Eye (tissue), 1 donor: ENCODE measurements at regions not wholly inside any gene's neighbourhood (a gene's known extent, or its start where the extent isn't known, plus 50 kb on each side); places are given as distances from the start of the nearest gene placed in this dataset.
"Not testable (repeated sequence)": the region's sequence is repeated elsewhere in the genome, so short reads cannot be mapped to it uniquely, and the experiment has no call there.

Source experiments
- DNase-seq: peaks from one replicate; pipeline ENCODE4 v3.0.0-alpha.2; 2015

DNA sequence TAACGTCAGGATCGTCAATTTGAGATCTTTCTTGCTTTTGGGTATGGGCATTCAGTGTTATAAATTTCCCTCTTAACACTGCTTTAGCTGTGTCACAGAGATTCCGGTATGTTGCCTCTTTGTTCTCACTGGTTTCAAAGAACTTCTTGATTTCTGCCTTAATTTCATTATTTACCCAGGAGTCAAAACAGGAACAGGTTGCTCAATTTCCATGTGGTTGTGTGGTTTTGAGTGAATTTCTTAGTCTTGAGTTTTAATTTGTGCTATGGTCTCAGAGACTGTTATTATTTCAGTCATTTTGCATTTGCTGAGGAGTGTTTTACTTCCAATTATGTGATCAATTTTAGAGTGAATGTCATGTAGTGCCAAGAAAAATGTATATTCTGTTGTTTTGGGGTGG lies 153.1 kb downstream of the PCDH17 start:
- no peak for DNase-seq

DNA sequence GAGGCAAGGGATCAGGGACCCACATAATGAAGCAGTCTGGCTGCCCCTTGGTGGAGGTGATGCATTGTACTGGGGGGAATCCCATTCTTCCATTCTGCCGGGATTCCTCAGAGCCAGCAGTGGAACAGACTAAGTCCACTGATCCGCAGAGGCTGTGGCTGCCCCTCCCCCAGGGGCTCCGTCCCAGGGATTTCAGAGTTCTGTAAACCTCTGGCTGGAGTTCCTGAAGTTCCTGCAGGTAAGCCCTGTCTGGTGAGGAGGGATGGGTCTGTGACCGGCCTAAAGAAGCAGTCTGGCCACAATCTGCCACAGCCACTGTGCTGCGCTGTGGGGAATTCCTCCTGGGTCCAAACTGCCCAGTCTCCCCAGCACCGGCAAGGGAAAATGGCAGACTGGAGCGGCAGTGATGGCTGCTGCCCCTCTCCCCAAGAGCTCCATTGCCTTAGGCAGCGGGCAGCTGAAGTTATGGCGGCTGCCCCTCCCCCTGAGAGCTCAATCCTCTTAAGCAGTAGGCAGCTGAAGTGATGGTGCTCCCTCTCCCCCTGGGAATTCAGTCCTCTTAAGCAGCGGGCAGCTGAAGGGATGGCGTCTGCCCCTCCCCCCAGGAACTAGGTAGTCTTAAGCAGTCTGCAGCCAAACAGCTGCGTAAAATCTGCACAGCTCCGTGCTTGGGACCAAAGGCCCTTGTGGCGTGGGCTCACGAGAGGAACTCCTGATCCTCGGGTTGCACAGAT lies 155.7 kb downstream of the PCDH17 start:
- peak; percentile 21 for DNase-seq

DNA sequence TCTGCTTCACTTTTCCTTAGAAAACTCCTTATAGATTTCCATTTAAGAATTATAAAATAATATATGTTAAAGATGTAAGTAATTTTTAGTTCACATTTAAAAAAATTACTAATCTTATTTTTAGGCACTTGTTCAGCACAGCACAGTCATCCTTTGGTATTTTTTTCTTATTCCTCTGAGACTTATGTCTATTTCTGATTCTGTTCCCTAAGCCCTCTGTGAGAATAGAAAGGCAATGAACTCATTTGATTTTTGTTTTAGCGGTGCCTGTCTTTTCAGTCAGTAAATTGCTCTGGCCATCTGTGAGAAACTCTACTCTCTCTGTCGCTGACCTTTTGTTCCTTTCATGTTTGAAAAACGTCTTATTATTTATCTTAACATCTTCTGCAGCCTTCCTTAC lies 168.1 kb downstream of the PCDH17 start:
- DNase-seq: no peak

DNA sequence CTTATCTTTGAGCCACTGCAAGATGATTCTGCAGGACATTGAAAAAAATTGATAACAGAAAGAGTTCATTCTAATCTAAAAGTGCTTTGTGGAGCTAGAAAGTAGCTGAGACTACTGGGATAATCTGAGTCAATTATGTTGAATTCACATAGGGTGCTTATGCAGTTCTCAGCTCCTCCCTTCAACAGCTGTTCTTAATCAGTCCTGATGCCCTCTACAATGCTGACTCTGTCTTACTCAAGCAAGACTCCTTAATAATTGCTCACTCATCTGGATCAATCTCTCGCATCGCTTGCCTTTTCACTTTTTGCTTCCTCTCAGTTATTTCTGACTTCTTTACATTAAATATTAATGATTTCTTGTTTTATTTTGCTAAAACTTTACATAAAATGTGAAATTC lies 182.1 kb downstream of the PCDH17 start:
- DNase-seq: peak; percentile 85

DNA sequence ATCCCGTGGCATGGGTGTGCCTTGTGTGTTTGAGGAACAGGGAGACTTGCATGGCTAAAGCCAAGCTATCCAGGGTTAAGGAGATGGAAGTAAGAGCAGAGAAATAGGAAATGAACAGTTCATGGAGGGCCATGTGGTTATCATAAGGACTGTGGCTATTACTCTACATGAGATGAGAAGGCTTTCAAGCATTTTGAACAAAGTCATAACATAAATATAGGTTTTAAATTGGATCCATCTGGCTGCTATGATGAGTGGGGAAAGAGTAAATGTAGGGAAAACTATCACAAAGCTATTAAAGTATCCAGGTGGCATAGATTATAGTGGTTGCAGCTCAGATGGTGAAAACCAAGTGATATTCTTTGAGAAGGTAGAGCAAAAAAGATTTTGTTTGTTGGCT lies 184.1 kb downstream of the PCDH17 start:
- DNase-seq: no peak

DNA sequence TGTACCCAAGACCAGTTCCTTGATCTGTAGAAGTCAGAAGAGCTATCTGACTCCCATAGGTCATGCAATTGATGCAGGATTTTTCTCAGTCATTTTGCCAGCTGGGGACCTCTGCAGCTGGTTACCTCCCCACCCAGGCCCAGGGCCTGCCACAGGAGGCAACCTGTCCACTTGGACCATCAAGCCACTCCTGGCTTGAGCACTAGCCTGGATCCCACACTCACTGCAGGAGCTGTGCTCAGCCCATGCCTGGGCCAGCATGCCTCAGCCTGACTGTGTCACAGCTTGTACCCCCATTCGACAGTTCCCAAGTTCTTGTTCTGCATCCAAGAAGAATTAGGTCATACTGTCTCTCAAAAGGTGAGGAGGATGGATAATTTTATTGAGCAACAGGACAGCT lies 189.4 kb downstream of the PCDH17 start:
- DNase-seq: no peak

DNA sequence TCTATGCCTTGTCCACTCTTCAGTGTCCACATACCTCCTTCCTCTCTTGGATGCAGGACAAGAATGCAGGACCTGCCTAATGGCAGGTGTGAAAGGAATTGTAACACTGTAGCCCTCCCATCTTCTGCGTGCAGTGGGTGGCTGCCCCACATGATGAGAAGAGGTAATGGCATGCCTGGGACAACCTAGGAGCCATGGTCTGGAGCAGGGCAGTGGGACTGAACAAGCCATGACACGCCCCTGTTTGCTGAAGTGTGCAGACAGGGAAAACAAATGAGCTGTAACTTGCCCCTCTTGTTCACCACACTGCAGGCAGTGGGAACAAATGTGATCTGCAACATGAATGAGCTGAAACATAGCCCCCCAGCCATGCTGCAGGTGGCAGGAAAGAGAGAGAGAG lies 192.2 kb downstream of the PCDH17 start:
- DNase-seq: no peak

DNA sequence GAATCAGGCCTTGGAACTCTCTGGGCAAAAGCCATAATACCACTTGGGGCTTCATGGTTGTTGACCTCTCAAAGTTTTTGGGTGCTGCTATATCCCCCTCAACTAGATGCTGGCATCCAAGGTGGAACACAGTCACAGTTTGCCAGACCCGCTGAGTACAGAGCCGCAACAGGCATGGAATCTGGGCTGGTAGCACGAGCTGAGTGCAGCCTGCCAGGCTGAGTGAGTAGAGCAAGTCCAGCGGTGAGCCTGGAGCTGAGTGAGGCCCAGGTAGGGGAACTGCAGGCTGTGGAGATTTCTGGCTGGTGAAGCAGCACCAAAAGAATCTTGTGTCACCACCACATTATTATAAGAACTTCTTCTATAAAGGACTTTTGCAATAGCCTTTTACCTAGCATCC lies 192.6 kb downstream of the PCDH17 start:
- DNase-seq: no peak

DNA sequence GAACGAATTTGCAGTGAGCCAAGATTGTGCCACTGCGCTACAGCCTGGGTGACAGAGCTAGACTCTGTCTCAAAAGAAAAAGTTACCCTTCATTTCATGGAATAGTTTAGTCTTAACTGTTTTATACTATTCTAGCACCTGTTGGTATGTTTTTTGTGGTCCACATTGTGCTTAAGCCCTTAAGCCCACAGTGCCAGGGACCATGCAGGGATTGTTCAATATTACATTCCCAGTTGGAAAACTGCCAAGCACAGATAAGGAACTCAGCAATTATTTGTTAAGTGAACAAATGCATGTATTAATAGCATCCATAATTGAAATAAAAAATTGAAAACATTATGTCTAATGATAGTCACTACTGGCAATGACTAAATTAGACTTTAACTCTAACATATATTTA lies 193.5 kb downstream of the PCDH17 start:
- no peak for DNase-seq

DNA sequence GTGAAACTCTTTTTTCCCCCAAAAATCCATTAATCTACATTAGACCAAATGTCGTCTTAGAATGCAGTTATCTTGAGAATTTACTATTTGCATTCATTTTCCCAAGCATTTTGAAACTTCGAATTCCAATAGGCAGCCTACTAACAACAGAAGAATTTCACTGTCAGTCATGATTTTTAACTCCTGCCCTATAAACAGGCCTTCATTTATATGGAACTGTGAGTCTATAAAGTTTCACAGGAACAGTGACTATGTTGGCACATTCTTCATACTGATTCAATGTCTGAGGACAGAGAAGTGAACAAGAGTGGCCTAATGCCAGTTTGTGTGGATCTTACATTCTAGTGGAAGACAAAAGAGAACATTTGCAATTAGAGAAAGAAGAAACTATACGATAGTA lies 198.0 kb downstream of the PCDH17 start:
- DNase-seq: no peak

DNA sequence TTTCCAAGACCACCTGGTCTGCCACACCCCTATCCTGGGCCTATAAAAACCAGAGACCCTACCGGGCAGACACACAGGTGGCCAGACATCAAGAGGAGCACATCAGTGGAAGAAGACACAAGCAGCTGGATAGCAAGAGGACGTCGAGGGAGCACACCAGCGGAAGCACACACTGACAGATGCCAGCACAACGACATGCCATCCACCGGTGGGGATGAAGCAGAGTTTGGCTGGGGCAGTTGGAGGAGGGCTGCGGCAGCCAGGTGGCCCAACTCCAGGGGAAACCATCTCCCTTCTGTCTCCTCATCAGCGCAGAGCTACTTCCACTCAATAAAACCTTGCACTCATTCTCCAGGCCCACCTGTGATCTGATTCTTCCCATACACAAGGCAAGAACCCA lies 200.6 kb downstream of the PCDH17 start:
- no peak for DNase-seq

DNA sequence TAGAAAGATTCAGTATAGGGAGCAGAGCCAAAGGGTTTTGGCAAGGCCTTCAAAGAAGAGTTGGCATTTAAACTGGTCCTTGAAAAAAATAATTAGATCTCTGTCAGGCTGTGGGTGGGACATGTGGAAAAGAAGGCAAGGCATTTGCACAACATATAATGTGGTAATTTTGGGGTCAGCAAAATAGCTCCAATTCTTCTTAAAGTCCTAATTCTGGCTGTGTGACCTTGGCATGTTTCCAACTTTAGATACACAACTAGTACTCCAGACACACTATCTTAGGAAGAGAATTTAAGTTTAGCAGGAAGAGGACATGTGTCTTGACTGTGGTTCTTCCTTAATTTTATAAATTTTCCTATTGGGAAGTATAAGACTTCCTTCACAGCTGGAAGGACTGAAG lies 206.3 kb downstream of the PCDH17 start:
- no peak for DNase-seq

DNA sequence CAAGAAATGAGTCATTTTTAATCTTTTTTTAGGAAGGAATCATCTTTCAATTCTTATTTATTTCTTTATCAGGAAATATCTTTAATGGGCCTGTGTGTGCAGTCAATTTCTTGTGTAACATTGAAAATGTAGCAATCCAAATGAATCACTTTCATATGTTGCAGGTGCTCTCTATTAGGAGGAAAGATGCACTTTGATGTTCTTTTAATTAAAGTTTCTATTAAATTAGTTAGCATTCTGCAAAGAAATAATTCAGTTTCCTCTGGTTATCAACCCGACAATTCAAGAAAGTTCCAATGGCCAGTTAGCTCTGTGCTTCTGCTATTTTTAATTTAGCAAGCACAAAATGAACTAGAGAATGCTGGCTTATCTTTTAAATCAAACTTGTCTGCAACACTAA lies 212.0 kb downstream of the PCDH17 start:
- DNase-seq: no peak

DNA sequence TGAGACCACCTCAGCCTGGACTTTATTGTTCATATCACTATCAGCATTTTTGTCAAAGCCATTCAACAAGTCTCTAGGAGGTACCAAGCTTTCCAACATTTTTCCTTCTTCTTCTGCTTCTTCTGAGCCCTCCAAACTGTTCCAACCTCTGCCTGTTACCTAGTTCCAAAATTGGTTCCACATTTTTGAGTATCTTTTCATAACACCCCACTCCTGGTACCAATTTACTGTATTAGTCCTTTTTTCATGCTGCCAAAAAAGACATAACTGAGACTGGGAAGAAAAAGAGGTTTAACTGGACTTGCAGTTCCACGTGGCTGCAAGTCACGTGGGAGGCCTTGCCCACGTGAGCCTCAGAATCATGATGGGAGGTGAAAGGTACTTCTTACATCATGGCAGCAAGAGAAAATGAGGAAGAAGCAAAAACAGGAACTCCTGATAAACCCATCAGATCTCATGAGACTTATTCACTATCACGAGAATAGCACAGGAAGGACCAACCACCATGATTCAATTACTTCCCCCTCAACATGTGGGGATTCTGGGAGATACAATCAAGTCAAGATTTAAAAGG lies 215.1 kb downstream of the PCDH17 start:
- no peak for DNase-seq

DNA sequence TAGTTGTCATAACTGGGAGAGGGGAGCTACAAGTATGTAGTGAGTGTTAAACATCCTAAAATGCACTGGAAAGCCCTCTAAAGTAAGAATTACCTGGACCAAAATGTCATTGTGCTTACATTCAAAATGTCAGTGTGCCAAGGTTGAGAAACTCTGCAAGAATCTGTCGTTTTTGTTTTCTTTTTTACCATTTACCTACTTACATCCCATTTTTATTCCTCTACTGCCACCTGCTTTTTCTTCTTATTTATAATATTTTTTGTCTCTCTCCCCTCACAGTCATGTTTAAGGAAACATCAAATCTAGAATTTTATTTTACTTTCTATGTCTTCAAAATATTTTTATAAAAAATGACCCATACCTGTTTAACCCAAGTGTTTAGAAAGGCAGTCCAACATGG lies 226.4 kb downstream of the PCDH17 start:
- no peak for DNase-seq

DNA sequence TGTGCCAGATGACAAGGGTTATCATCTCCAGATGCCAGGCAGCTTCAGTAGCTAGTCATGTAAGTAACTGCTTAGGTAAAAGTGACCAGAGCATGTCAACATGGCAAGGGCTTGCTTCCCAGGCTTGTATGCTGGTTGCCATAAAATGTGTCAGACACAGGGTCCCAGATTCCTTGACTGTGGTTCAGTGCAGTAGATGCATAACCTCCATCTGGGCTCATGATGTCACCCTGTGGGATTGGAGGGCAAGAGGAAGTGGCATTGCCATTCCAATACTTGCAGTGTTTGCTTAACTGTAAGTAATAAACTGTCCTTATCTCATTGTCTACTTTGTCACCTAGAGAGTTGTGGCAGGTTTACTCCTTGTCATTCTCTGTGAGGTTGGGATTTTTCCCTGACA lies 226.8 kb downstream of the PCDH17 start:
- DNase-seq: no peak

DNA sequence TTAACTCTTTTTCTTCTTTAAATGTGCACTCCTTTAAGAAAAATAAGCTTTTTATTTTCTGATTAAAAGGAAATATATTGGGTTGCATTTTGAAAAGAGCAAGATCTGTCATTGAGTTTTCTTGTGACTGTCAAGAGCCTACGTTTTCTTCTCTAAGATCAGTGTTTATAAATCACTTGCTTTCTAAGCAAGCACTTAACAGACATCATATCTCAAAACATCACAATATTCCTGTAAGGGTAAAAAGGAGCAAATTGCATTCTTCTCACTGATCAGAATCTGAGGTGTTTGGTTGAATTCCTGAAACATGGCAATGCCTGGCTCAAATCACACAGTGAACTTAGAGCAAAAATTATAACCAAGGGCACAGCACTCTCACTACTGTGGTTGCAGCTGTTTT lies 231.3 kb downstream of the PCDH17 start:
- no peak for DNase-seq

DNA sequence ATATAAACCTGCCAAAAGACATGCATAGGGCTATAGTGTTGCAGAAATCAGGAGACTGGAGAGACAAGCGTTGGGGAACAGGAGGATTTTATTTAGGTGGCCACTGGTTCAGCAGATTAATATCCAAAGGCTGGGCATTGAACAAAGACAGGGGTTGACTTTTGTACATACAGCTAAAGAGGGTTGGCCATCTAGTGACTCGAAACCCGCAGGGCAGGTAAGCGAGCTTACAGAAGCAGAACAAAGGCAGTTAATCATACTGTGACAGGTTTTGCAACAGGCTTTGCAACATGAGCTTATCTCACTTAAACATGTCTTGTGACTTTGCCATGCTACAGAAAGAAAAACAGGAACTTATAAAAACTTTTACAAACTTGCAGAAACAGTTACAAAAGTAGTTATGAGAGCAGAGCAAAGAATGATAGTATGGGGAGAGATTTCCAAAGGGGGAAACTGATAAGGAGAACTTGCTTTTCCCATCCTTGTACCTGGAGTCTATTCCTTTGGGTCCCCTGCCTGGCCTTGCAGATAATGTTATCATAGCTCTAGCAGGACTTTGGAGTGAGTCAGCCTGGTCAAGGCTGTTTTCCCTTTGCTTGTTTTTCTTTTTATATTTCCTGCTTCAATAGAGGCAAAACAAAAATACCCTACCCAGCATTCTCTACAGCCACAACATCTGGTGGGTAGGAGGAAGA lies 234.2 kb downstream of the PCDH17 start:
- DNase-seq: no peak

DNA sequence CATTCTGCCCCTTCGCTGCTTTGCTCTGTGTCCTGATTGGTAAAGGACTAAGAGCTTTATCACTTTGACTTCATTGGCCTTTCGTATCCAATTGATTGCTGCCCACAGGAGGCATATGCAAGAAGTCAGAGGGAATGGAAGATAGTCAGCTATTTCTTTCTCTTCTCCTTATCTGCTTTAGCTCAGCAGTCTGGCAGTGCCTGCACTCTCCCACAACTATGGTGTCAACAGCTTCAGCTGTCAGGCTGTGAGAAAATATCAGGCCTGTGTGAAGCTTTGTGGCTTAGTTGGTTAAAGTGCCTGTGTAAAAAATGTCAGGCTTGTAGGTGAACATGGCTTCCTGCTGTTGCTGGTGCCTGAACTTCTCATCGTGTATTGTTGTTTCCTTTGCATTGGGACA lies 243.0 kb downstream of the PCDH17 start:
- no peak for DNase-seq

DNA sequence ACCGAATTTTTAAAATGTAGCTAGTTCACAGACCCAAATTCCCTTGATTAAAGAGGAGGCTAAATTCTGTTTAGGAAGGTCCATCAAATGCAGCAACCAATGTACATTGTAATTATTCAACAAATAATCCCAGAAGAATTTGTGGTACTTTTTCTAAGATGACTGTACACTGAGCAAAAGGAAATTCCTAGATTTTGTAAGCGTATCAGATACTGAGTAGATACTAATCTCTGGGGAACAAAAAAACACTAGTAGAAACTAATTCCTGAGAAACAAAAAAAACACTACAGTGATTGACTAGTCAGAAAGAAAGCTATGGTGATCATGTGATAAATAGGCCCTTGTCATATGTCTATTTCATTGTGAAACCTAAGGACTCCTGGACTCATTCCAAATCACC lies 246.1 kb downstream of the PCDH17 start:
- DNase-seq: no peak

DNA sequence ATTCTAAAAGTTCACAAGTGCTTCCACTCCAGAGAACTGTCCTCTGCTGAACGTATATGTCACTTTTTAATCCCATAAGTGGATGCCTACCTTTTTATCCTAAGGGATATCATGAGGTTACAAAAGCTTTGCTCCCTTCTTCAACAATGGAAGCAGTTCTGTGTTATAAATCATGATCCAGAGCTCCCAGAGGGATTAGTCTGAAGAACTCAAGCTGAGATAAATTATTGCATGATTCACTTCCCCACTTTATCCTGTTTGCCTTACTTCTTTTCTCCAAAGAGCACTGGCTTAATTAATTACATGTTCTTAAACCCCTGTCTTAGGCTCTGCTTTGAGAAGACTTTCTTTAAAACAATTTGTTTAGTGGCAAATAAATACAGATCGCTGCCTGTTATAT lies 246.7 kb downstream of the PCDH17 start:
- no peak for DNase-seq

DNA sequence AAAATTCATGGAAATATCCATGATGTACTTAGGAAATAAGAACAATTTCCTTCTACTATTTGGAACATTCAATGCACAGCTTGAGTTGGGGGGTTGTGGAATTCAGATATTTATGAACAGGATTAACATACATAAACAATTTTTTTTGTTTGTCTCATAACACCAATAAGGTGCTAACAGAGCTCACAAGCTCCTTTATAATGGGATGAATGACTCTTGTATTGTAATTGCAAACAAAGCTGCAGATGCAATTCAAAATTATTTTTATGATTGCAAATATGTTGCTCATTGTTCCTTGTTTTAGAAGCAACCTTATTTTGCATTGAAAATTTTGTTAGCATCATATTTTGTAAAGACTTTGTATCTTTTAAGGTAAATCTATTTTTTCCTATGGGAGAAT lies 265.7 kb downstream of the PCDH17 start:
- no peak for DNase-seq

DNA sequence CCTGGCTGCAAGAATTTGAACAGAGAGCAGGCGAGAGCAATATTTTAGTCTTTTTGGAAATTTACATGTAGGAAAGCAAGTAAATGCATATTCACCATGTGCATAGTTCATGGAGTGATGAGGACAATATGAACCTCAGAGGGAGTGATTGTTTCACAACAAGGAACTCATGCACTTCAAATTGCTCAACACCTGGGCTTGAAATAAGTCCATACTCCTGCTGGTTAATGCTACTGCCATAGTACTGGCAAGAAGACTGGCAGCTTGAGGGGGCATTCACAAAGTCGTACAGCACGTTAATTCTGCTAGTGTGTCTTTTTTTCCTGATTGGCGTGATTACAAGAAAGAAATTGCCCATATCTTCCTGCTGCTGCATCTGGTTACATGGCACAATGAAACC lies 267.6 kb downstream of the PCDH17 start:
- no peak for DNase-seq

DNA sequence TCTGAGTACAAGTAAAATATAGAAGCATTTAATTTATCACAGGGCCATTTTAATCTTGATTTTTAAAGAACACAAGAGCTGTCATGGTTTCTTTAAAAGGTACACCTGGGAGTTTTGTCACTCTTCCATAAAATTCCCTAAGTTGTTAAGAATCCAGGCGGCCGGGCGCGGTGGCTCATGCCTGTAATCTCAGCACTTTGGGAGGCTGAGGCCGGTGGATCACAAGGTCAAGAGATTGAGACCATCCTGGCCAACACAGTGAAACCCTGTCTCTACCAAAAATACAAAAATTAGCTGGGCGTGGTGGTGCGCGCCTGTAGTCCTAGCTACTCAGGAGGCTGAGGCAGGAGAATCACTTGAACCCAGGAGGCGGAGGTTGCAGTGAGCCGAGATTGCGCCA lies 278.3 kb downstream of the PCDH17 start:
- not testable (repeated sequence) for DNase-seq

DNA sequence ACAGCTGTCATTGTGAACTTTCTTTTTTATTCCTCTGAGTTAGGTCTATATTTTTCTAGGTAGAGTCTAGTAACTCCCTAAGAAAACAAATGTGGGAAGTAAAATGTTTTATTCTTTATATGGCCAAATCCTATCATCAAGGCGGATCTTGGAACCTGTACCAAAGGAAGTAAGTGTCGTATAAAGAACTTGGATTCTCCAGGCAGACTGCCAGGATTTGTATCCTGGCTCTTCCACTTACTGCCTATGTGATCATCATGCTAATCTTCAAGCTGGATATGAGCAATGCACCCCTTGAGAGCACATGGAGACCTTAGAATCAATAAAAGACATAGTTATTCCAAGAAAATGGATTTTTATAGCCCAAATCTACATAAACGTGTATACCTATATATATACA lies 286.5 kb downstream of the PCDH17 start:
- no peak for DNase-seq
